Loucy (cell line): ENCODE measurements at regions not wholly inside any gene's neighbourhood (a gene's known extent, or its start where the extent isn't known, plus 50 kb on each side); places are given as distances from the start of the nearest gene placed in this dataset.

Experiments used
- H2AFZ ChIP-seq: fragments of 200-600 bp; sonication (generic); 2 replicates; pipeline ENCODE4 v1.6.0; 2016; ENCODE audit warnings: antibody characterized with exemption, mild to moderate bottlenecking, low read length, moderate library complexity
- H3F3A ChIP-seq: fragments of 200-600 bp; 2 replicates; pipeline ENCODE4 v1.6.0; 2016; ENCODE audit warnings: antibody characterized with exemption, low read depth, mild to moderate bottlenecking
- H3K27me3 ChIP-seq: fragments of 200-600 bp; sonication (generic); 2 replicates; pipeline ENCODE4 v1.6.1; 2014; ENCODE audit warnings: low read length, mild to moderate bottlenecking; ENCODE audit not compliant: insufficient read depth, poor library complexity, severe bottlenecking
- H3K36me3 ChIP-seq: fragments of 200-600 bp; sonication (generic); 2 replicates; pipeline ENCODE4 v1.6.1; 2016; ENCODE audit warnings: low read length; ENCODE audit not compliant: insufficient read depth
- H3K4me1 ChIP-seq: fragments of 200-600 bp; sonication (generic); 2 replicates; pipeline ENCODE4 v1.5.1; 2014; ENCODE audit warnings: low read length, mild to moderate bottlenecking; ENCODE audit not compliant: insufficient read depth, poor library complexity, severe bottlenecking
- H3K4me2 ChIP-seq: fragments of 200-600 bp; sonication (generic); 2 replicates; pipeline ENCODE4 v1.6.0; 2014; ENCODE audit warnings: antibody characterized with exemption, low read length, low read depth, mild to moderate bottlenecking; ENCODE audit not compliant: poor library complexity, severe bottlenecking
- H3K4me3 ChIP-seq: fragments of 200-600 bp; sonication (generic); 2 replicates; pipeline ENCODE4 v1.5.1; 2014; ENCODE audit warnings: low read length, mild to moderate bottlenecking, mixed read lengths; ENCODE audit not compliant: poor library complexity, severe bottlenecking
- H3K79me2 ChIP-seq: fragments of 200-600 bp; sonication (generic); 2 replicates; pipeline ENCODE4 v1.6.1; 2014; ENCODE audit warnings: low read length; ENCODE audit not compliant: insufficient read depth
- H3K9ac ChIP-seq: fragments of 200-600 bp; sonication (generic); 2 replicates; pipeline ENCODE4 v1.6.0; 2014; ENCODE audit warnings: mild to moderate bottlenecking, low read depth, low read length, moderate library complexity; ENCODE audit not compliant: poor library complexity, severe bottlenecking
- H3K9me2 ChIP-seq: fragments of 200-600 bp; sonication (generic); replicated peaks from 2 replicates; pipeline ENCODE4 v1.6.1; 2016; ENCODE audit warnings: low read depth, low read length, mixed read lengths
- H3K9me3 ChIP-seq: fragments of 200-600 bp; sonication (generic); 2 replicates; pipeline ENCODE4 v1.6.1; 2014; ENCODE audit warnings: mild to moderate bottlenecking, antibody characterized with exemption, low read length, low read depth; ENCODE audit not compliant: insufficient read depth
- H4K20me1 ChIP-seq: fragments of 200-600 bp; sonication (generic); 2 replicates; pipeline ENCODE4 v1.6.0; 2014; ENCODE audit warnings: antibody characterized with exemption, low read length, mild to moderate bottlenecking; ENCODE audit not compliant: insufficient read depth, poor library complexity, severe bottlenecking
- EZH2phosphoT487 ChIP-seq: fragments of 200-600 bp; IDR thresholded peaks from 2 replicates; pipeline ENCODE4 v1.6.1; 2018; ENCODE audit warnings: antibody characterized with exemption, mild to moderate bottlenecking, moderate library complexity, borderline replicate concordance
- TF ChIP-seq, protein P1 (sequence below): fragments of 200-600 bp; sonication (generic); conservative IDR thresholded peaks from 2 replicates; pipeline ENCODE4 v1.5.1; 2014; ENCODE audit warnings: mild to moderate bottlenecking, antibody characterized with exemption, low read length

DNA sequence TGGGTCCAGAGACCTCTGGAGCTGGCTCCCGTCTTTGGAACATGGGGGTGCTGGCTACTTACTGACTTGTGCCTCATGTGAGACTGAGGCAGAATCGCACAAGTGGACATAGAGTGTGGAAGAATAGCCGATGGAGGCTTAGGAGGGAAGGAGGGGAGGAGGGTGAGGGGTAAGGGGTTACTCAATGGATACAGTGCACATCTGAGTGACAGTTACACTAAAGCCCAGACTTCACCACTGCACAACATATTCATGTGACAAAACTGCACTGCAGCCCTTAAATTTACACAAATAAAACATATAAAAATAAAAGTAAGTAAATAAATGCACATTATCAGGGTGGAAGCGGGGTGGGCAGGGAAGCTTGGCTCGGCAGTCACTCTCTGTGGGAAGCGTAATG, 197.7 kb upstream of the RAB4A start:
- Histone ChIP-seq H3K9ac (no peak overlapping the region), H3K27me3 (no peaks in the 10 kb centered on the region), H2AFZ (no peak overlapping the region), H4K20me1 (no peaks in the 10 kb centered on the region), H3K79me2 (no peaks in the 10 kb centered on the region), H3K9me2 (no peaks in the 10 kb centered on the region), H3K4me2 (no peak overlapping the region), H3K9me3 (no peaks in the 10 kb centered on the region), H3K4me1 (peaks cover 22% of the 10 kb centered on the region), H3K4me3 (no peak overlapping the region), H3K36me3 (no peaks in the 10 kb centered on the region), H3F3A (no peaks in the 10 kb centered on the region)
- TF ChIP-seq, protein P1, sequence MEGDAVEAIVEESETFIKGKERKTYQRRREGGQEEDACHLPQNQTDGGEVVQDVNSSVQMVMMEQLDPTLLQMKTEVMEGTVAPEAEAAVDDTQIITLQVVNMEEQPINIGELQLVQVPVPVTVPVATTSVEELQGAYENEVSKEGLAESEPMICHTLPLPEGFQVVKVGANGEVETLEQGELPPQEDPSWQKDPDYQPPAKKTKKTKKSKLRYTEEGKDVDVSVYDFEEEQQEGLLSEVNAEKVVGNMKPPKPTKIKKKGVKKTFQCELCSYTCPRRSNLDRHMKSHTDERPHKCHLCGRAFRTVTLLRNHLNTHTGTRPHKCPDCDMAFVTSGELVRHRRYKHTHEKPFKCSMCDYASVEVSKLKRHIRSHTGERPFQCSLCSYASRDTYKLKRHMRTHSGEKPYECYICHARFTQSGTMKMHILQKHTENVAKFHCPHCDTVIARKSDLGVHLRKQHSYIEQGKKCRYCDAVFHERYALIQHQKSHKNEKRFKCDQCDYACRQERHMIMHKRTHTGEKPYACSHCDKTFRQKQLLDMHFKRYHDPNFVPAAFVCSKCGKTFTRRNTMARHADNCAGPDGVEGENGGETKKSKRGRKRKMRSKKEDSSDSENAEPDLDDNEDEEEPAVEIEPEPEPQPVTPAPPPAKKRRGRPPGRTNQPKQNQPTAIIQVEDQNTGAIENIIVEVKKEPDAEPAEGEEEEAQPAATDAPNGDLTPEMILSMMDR, result no peak

DNA sequence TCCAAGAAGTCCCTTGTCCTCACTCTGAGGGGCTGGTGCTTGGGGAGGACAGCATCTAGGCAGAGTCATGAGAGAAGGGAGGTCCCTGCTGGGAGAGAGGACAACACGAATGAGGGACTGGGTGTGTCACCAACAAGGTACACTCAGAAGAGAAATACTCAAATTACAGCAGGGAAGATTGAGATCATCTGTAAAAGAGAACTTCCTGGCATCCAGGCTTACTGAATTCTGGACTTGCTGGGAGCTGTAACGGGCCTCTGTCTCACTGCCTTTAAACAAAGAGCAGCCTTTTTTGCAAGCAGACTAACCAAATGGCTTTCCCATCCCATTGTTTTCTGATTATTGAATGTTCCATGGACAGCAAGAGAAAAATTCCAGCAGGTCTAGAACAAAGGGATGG, 195.7 kb upstream of the RAB4A start:
- Histone ChIP-seq H3K9me3 (no peaks in the 10 kb centered on the region), H3K4me1 (peaks cover 12% of the 10 kb centered on the region), H3K9ac (no peak overlapping the region), H2AFZ (no peak overlapping the region), H3K27me3 (no peaks in the 10 kb centered on the region), H4K20me1 (no peaks in the 10 kb centered on the region), H3K79me2 (no peaks in the 10 kb centered on the region), H3K9me2 (no peaks in the 10 kb centered on the region), H3K36me3 (no peaks in the 10 kb centered on the region), H3K4me3 (no peak overlapping the region), H3F3A (no peaks in the 10 kb centered on the region), H3K4me2 (no peak overlapping the region)
- TF ChIP-seq, protein P1, result no peak
- TF ChIP-seq EZH2phosphoT487, result no peak

DNA sequence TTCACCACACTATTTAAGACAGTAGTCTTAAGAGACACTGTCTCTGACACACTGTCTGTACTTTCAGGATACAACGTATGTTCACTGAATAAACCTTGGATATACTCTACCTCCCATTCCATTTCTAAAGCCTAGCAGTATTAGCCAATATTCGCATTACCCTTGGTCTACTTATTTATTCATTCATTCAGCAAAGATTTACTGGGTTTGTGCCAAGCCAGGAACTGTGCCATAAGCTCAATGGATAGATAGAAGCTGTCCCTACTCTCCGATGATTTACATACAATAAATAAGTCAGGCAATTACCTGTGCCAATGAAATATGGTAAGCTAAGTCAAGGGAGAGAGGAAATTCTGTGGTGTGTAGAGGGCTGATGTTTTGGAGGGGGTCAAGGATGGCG, 195.2 kb upstream of the RAB4A start:
- Histone ChIP-seq H2AFZ (no peak overlapping the region), H3K4me3 (no peak overlapping the region), H3K9me2 (no peaks in the 10 kb centered on the region), H3K36me3 (no peaks in the 10 kb centered on the region), H3K79me2 (no peaks in the 10 kb centered on the region), H4K20me1 (no peaks in the 10 kb centered on the region), H3K4me1 (peaks cover 12% of the 10 kb centered on the region), H3K9ac (no peak overlapping the region), H3K4me2 (no peak overlapping the region), H3F3A (no peaks in the 10 kb centered on the region), H3K27me3 (no peaks in the 10 kb centered on the region), H3K9me3 (no peaks in the 10 kb centered on the region)
- TF ChIP-seq, protein P1, result no peak
- no peak for TF ChIP-seq EZH2phosphoT487
